HG03045 (cell line): ENCODE measurements at regions not wholly inside any gene's neighbourhood (a gene's known extent, or its start where the extent isn't known, plus 50 kb on each side); places are given as distances from the start of the nearest gene placed in this dataset.
"Not testable (repeated sequence)": the region's sequence is repeated elsewhere in the genome, so short reads cannot be mapped to it uniquely, and the experiment has no call there.

Experiments
- ATAC-seq: cut with Tn5 transposase; IDR thresholded peaks from one replicate; pipeline ENCODE4 v1.9.1; 2021; ENCODE audit warnings: mild to moderate bottlenecking, moderate library complexity; ENCODE audit not compliant: unreplicated experiment

DNA sequence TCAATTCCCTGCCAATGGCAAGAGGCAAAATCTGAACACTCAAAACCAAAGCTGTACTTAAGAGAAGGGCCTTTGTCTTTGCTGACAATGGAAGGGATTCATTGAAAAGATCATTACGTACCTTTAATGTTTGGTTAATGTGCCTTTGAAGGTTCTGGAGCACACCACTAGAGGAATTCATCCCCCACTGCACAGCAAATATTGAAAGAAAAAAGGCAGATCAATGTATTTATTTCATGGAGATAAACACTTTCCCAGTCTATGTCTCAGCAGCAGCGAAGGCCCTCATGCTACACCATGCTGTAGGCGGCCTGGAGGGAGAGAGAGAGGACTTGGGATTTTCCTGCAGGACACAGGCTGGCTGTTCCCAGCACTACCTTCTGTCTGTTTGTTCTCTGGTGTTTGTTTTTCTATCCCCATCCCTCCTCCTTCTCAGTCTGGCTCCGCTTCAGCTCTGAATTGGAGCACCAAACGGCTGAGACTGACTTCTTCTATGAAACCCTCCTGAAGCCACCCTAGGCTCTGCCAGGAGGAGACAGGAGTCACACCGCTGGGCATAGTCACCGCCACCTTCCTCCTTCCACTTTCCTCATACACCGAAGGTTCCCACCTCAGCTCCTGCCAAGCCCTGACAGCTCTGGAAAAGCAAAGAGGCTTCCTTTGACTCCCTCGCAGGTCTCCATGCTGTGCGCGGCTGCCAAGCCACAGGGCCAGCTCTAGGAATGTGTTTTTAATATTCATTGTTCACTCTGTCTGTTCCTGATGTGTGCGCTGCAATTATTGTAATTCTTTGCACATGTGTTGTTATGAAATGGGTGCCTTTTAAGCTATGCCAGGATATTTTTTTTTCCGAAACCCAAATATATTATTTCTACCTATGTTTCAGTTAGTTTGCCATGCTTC is 301.5 kb downstream of the FZD1 start:
- ATAC-seq, result no peak

DNA sequence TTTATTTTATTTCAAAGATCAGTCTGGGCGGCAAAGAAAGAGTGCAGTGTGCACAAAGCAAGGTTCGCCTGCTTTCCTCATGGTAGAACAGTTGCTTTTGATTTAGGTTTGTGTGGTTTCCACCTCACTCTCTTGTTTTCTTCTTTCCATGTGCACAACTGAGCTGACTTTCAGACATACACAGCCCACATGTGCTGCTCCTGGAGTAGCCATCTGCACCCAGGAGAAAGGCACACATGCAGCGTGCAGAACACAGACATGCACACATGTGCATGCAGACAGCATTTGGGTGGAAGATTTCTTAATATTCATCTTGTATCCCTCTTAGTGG is 302.1 kb downstream of the FZD1 start:
- no peak for ATAC-seq

DNA sequence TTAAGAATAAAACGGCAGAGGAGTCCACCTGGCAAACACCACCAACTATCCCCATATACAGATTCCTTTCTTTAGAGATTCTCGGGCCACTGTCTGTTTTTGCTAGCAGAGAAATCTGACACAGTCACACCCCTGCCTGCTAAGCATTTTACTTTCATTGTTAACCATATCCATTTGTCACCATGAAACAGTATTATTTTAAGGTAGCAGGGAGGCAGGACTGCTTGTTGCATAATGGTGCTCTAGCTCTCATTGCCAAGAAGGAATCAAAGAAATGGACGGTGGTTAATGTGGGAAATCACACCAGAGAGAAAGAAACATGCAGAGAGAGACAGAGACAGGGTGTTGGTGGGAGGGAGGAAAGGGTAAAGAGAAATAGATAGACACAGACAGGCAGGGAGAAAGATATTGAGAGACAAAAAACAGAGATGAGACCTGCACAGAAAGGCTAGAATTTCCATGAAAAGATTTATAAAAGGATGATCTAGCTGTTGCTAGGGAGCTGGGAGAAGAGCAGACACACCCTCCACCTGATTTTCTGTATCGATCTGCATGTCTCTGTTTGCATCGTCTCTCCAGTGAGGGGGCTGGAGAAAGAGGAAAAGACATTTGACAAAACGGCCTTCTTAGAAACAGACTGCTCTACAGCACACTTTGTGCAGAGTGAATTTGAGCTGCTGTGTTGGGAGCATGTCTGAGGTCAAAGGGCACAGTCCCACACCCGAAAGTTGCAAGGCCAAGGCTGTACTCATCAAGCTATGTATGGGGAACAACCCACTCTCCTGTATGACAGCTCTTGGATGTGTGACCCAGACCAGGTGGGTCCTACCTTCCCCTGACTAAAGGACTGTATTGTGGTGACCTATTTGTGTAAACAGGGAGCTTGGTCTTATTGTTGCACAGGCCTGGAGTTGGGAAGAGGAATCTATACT is 303.1 kb downstream of the FZD1 start:
- no peak for ATAC-seq

DNA sequence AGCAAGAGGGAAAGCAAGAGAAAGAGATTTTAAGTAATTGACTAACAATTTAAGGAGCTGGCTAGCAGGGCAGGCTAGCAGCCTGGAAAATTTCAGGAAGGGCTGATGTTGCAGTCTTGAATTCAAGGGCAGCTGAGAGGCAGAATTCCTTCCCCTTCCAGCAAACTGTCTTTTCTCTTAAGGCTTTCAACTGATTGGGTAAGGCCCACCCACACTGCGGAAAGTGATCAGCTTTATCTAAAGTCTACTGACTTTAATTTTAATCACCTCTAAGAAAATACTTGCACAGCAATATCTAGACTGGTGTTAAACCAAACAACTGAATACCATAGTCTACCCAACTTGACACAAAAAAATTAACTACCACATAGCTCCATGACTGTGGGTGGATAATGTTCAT is 303.9 kb downstream of the FZD1 start:
- no peak for ATAC-seq

DNA sequence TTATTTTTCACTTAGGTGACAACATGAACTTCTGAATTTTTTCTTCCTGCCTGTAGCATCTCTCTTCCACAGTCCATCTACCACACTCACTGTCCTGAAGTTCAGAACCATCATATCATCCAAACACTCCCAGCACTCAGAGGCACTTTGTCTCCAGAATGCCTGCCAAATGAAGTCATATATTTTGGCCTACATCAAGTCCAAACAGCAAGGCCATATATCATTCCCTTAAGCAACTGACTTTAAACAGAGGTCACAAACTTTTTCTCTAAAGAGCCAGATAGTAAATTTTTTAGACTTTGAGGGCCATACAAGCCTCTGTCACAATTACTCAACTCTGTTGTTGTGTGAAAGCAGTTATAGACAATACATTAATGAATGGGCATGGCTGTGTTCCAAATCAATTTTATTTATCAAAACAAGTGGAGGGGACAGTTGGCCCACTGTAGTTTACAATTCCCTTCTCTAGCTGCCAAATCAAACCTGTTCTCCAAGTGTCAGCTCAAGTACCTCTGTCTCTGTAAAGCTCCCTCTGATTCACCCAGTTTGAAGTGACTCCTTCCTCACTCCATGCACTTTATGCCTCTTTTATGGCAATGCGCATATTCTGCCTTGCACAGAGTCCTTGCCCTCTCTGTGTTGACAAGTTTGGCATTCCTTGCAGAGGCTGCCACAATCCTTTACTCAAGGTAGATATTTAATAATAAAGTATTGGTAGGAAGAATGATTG is 305.7 kb downstream of the FZD1 start:
- no peak for ATAC-seq

DNA sequence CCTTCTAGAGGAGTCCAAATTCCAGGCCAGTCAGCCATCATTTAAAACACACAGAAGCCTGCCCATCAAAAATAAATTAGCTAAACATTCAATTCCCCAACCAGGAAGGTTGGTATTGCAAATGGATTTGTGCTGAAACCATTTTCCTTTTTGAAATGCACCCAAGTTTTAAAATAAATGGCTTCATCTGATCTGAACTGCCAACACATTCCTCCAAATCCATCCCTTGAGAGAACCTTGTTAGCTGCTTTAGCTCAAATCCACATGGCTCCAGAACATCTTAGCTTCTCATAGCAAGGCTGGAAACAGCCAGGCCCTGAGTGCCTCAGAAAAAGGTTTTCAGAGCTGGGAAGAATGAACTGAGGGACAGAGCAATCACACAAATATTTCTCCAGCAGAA is 306.3 kb downstream of the FZD1 start:
- no peak for ATAC-seq

DNA sequence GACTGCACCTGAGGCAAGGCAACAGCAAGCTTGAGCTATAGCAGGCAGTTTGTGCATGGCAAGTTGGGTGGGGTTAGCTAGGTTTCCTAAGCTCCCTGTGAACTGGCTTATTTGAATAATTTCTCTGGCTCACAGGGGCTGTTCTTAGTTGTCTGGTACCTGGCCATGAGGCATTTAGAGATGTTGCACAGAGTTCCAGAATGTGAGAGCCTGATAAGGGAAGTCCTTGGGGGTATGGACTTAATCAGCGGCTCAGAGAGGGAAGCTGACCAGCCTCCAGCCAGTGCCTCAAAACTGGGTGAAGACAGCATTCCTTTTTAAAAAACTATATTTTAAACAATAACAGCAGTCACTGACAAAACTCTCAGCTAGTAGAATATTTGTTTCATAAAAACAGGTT is 307.4 kb downstream of the FZD1 start:
- no peak for ATAC-seq

DNA sequence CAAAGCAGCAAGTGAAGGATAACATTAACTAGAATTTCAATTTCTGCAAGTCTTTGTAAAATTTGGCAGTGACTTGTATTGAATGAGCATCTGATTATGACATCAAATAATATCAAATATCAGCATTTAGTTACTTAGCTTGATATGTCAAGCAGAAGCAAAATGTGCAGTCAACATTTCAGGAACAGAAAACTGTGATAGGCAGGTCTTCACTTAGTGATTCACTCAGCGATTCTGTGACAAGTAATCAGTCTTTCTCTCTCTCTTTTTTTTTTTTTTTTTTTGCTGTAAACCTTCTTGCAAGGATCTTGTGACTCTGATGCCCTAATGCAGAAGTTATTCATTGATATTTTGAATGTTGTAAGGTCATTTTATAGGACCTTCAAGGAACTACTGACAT is 307.1 kb downstream of the MTERF1 start:
- ATAC-seq, result no peak

DNA sequence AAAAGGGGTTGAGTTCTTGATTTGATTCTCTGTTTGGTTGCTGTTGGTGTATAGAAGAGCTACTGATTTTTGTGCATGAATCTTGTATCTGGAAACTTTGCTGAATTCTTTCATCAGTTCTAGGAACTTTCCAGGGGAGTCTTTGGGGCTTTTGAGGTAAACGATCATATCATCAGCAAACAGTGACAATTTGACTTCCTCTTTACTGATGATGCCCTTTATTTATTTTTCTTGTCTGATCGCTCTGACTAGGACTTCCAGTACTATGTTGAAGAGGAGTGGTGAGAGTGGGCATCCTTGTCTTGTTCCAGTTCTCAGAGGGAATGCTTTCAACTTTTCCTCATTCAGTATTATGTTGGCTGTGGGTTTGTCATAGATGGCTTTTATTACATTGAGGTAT is 304.0 kb downstream of the MTERF1 start:
- not testable (repeated sequence) for ATAC-seq

DNA sequence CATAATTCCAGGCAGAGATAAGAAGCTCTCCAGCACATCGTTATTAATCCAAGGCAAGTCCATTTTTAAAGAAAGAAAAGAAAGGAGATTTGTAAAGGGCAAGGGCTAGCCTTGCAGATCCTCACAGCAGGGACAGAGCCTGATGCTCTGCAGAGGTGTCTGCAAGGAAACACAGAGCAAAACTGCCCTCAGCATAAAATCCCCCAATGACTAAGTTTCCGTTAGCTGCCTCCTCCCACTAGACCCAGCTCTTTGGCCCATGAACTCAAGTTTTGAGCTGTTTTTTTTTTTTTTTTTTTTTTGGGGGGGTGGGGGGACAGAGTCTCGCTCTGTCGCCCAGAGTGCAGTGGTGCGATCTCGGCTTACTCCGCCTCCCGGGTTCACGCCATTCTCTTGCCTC is 300.7 kb downstream of the MTERF1 start:
- ATAC-seq, result no peak

DNA sequence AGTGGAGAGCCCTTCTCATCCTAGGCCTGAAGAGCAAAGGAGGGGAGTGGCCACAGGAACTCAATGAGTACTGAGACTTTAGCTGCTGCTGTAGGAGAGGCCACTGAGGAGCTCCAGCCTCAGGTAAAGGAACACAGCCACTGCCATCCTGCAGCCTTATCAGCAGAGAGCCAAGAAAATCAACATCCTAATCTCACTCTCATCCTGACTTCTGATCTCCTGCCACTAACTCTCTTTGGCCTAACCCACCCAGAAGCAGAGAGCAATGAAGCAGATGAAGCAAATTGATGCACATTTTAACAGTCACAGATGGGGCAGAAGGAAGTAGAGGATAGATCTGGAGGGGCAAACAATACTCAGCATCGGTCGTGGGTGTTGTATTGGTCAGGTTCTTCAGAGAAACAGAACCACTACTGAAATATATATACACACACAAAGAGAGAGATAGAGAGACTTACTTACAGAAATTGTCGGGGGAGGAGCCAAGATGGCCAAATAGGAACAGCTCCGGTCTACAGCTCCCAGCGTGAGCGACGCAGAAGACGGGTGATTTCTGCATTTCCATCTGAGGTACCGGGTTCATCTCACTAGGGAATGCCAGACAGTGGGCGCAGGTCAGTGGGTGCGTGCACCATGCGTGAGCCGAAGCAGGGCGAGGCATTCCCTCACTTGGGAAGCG is 297.6 kb downstream of the MTERF1 start:
- ATAC-seq, result no peak

DNA sequence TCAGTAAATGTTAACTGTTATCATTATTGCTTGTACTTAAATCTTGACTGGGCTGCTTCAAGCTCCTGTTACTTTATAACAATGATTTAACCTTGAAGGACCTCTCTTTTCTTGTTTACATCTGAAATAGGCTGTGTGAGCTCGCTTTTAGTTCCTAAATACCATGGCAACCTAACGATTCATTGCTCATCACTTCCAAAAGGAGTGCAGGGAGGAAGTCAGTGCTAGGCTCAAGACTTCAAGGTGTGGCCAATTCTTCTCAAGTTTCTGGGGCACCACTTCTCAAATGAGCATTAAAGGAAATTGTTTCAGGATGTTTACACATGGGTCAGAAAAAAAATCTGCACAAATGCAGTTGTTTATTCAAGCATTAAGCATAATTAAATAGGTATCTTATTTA is 284.2 kb downstream of the MTERF1 start:
- ATAC-seq, result no peak

DNA sequence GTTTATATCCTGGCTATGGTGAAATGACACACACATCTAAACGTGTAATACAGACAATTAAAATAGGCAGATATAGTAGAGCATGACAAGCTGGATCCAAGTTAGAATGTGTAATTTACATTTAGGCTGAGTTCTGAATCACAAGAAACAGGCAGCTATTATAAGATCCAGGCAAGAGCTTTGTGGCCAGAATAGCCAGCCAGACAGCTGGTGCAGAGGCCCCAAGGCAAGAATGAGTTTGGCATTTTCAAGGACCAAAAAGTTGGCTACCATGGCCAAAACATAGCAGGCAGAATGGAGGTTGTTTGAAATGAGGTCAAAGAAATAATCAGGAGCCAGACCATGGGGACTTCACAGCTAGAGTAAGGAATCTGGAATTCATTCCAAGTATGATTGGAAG is 281.7 kb downstream of the MTERF1 start:
- no peak for ATAC-seq

DNA sequence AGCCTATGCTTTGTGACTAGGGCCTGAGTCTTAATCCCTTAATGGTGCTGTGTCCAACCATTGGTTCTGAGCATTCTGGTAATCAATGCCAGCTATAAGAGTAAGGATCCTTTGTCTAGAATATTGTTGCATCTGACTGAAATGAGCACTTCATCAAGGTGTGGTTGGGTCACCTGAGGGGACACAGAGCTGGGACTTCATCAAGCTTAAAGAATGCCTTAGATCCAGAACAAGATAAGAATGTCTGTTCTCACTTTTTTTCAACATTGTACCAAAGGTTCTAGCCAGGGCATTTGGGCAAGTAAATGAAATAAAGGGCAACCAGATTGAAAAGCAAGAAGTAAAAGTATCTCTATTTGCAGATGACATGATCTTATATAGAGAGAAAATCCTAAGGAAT is 280.4 kb downstream of the MTERF1 start:
- ATAC-seq, result no peak

DNA sequence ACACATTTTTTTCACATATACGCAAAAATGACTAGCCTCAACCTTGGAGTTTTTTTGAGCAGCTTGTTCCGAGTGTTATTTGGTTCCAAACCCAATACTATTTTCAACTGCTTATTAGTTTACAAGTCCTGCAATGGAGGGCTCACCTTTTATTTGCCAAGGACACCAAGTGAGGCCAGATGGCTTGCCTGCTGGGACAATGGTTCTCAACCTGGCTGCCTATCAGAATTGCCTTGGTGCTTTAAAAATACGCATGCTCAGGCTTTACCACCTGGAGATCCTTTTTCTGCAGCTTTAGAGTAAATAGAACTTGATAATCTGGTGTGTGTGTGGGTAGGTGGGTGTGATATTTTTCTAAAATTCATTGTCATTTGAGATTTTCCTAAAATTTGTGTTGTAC is 276.8 kb downstream of the MTERF1 start:
- ATAC-seq, result no peak

DNA sequence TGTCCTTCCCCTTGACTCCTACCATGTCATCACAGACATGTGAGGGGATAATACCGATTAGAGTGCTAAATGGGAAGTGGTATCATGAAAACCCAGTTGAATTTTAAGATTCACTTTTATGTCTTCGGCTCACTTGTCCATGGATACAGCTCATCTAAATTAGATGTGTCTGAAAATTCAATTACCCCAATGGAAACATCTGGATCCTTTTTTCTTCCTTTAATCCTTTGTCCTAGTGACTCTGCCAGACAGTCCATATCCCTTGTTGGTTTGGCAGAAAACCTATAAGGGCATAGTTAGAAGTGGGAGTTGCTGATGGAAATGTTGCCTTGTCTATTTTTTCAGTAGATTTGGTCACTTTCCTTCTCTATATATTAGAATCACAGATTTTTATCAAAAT is 271.9 kb downstream of the MTERF1 start:
- ATAC-seq, result no peak

DNA sequence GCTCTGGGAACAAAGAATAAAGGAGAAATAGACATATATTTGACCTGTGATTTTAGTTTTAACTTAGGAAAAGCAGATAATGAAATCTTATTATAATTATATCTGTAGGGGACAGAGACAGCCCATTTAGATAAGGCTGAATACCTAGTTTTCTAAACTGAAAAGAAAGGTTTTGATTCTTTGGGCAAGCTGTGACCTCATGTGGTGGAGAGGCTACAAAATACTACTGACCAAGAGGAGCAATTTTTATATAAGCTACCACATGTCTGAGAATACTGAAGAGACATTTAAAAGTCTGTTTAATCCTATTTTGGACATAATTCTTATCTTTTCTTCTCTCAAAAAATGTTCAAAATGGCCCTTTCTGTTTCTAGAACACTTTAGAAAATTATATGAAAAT is 271.0 kb downstream of the MTERF1 start:
- ATAC-seq, result no peak

DNA sequence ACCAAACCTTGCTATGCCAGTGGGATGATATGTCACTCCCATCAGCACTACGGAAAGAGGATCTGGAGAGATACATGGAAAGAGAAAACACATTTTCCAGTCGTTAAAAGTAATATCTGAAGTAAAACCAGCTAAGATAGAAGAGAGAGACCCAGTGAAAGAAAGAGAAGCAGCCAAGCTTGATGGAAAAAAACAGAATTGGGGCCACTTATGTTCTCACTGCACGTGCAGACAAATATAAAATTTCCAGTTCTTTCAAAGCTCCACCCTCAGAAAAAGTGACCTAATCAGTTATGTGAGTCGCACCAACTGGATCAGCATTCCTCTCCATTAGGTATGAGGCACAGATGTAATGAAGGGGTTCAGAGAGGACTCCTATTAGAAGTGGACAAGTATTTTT is 266.1 kb downstream of the MTERF1 start:
- ATAC-seq, result no peak

DNA sequence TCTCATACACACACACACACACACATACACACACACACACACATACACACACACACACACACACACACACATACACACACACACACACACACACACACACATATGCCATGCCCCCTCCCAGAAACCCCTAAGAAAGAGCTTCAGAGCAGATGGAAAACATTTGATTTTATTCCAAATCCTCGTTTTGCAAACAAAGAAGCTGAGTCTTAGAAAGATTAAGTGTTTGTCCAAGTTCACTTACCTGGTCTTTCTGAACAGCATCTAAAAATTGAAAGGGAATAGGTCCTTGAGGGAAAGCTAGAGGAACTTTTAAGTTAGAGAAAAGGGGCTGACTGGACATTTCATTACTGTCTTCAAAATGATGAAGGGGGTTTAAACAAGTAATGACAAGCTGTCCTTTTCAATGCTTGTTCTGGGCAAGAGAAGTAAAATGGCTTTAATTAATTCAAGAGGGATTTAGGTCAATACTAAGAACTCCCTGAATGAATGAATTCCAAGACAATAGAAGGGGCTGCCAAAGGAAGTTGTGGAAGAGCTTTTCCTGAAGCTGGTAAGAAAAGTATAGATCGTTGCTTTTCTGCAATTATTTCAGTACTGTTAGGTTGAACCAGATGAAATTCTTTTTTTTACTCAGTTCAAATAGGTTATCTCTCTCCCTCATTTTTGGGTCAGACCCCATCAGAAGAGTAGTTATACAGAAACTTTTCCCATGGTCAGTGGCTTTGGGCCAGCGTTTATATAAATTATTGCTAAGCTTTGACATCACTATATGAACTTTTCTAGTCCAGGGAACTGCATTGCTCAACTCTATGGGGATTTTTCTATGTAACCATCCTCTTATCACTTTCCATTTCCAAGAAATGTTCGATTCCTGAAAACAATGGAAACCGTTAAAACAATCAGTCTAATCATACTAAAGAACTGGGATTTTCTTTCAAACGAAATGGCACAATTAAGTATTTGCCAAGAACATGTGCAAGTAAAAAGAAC is 261.4 kb downstream of the MTERF1 start:
- ATAC-seq, result no peak

DNA sequence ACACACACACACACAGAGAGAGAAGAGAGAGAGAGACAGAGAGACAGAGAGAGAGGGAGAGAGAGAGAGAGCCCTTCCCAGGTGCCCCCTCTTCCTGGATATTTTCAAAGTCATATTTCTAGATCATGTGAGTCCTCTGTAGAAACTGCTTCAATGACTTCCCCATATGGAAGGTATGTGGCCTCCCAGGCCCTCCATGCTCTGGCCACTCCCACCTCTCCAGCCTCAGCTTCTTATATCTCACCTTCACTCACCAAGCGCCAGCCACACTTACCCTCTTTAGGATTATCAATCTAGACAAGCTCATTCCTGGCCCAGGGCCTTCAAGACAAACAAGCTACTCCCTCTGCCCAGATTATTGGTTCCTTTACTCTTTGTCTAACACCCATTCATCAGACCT is 259.7 kb downstream of the MTERF1 start:
- no peak for ATAC-seq
